ENCODE measurements at regions not wholly inside any gene's neighbourhood (a gene's known extent, or its start where the extent isn't known, plus 50 kb on each side); places are given as distances from the start of the nearest gene placed in this dataset.
"Not testable (repeated sequence)": the region's sequence is repeated elsewhere in the genome, so short reads cannot be mapped to it uniquely, and the experiment has no call there.

GRCh38 chr4:75422998-75423397 lies 91.2 kb downstream of the RCHY1 start:
- Histone ChIP-seq H3K9me3 (peaks cover 0 to 7% (median 0%) of the 10 kb centered on the region in 11 donors), H3K27me3 (peaks cover 0 to 4% (median 0%) of the 10 kb centered on the region in 7 donors), H3K4me3 (no peak overlapping the region), H3K36me3 (no peaks in the 10 kb centered on the region), H3K4me1 (no peaks in the 10 kb centered on the region), H3K27ac (no peak overlapping the region)
- WGBS, 2 donors: 32 to 38% methylated on average over 1 of the region's 1 CpG
- TF ChIP-seq CTCF (IDR thresholded peaks at IDR 0.05): no peak
- no peak for DNase-seq
- intact Hi-C loops (cut with DNase I): no loop called here
- no peak for ATAC-seq

- H3K27ac ChIP-seq: no peak overlapping the region
- no peak for TF ChIP-seq CTCF (IDR thresholded peaks at IDR 0.05)
- ATAC-seq (no peak), DNase-seq (no peak)
- no peaks in the 10 kb centered on the region for H3K36me3 ChIP-seq
- no peak overlapping the region for H3K4me3 ChIP-seq
- H3K9me3 ChIP-seq: peaks cover 0 to 19% (median 3%) of the 10 kb centered on the region in 11 donors
- no peaks in the 10 kb centered on the region for H3K27me3 ChIP-seq
- 58 to 61% methylated on average over 2 of the region's 2 CpGs for WGBS, 2 donors
- no peaks in the 10 kb centered on the region for H3K4me1 ChIP-seq
- intact Hi-C loops (cut with DNase I): no loop called here
Observed at GRCh38 chr4:75412746-75413145, 101.5 kb downstream of the RCHY1 start.

- no peak for TF ChIP-seq CTCF (IDR thresholded peaks at IDR 0.05)
- H3K4me1 ChIP-seq: no peaks in the 10 kb centered on the region
- no peaks in the 10 kb centered on the region for H3K27me3 ChIP-seq
- no peak for DNase-seq
- H3K4me3 ChIP-seq: no peak overlapping the region
- intact Hi-C loops (cut with DNase I): no loop called here
- H3K27ac ChIP-seq: no peak overlapping the region
- WGBS, 2 donors: 77 to 82% methylated on average over 4 of the region's 4 CpGs
- no peaks in the 10 kb centered on the region for H3K9me3 ChIP-seq
- H3K36me3 ChIP-seq: no peaks in the 10 kb centered on the region
- ATAC-seq: no peak
Observed at GRCh38 chr4:75398501-75398900, 115.7 kb downstream of the RCHY1 start.

GRCh38 chr4:75391489-75392166 lies 122.6 kb downstream of the RCHY1 start:
- Histone ChIP-seq H3K9me3 (no peaks in the 10 kb centered on the region), H3K4me3 (no peak overlapping the region), H3K27ac (no peak overlapping the region), H3K27me3 (no peaks in the 10 kb centered on the region), H3K4me1 (no peaks in the 10 kb centered on the region), H3K36me3 (no peaks in the 10 kb centered on the region)
- DNase-seq (no peak), ATAC-seq (no peak)
- no peak for TF ChIP-seq CTCF (IDR thresholded peaks at IDR 0.05)
- intact Hi-C loops (cut with DNase I): no loop called here
- WGBS, 2 donors: 68 to 77% methylated on average over 1 of the region's 1 CpG

- ATAC-seq; intact Hi-C loops (cut with DNase I): not testable (repeated sequence)
Observed at GRCh38 chr4:75386426-75386825, 127.8 kb downstream of the RCHY1 start.

More at GRCh38 chr4:75386426-75386825, 127.8 kb downstream of the RCHY1 start:
- WGBS, 2 donors: 88 to 92% methylated on average over 12 of the region's 12 CpGs
- H3K9me3 ChIP-seq: peaks cover 0 to 13% (median 0%) of the 10 kb centered on the region in 11 donors
- not testable (repeated sequence) for H3K4me1 ChIP-seq, DNase-seq, H3K36me3 ChIP-seq, H3K4me3 ChIP-seq, H3K27ac ChIP-seq, H3K27me3 ChIP-seq

All from heart right ventricle (tissue), 16 donors.